HG03103 (cell line): ENCODE measurements at regions not wholly inside any gene's neighbourhood (a gene's known extent, or its start where the extent isn't known, plus 50 kb on each side); places are given as distances from the start of the nearest gene placed in this dataset.

Experiments used
- ATAC-seq: cut with Tn5 transposase; IDR thresholded peaks from one replicate; pipeline ENCODE4 v1.9.1; 2021; ENCODE audit warnings: low read depth; ENCODE audit not compliant: unreplicated experiment

GRCh38 chr6:119637768-119638167 is 288.2 kb upstream of the MAN1A1 start:
- ATAC-seq, result no peak

DNA sequence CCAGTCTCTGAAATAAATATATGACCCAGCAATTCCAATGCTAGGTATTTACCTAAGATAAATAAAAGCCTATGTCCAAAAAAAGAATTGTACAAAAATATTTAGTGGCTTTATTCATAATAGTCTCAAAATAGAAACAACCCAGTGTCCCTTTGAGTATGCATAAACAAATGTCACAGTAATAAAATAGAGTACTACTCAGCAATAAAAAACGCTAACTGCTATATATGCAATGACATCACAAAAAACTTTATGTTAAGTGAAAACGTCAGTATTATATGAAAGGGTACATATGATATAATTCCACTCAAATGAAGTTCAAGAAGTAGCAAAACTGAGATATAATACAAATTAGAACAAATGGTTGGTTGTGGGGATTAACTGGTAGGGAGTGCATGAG is 286.5 kb upstream of the MAN1A1 start:
- no peak for ATAC-seq

DNA sequence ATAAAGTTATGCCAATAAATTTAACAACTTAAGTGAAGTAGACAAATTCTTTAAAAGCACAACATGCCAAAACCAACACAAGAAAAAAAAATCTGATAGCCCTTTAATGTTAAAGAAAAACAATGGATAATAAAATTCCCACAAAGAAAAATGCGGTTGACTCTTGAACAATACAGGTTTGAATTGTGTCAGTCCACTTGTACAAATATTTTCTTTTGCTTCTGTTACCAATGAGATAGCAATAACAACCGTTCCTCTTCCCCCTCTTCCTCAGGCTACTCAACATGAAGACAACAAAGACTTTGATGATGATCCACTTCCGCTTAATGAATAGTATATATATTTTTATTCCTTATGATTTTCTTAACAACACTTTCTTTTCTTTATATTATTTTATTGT is 283.9 kb upstream of the MAN1A1 start:
- ATAC-seq, result no peak

DNA sequence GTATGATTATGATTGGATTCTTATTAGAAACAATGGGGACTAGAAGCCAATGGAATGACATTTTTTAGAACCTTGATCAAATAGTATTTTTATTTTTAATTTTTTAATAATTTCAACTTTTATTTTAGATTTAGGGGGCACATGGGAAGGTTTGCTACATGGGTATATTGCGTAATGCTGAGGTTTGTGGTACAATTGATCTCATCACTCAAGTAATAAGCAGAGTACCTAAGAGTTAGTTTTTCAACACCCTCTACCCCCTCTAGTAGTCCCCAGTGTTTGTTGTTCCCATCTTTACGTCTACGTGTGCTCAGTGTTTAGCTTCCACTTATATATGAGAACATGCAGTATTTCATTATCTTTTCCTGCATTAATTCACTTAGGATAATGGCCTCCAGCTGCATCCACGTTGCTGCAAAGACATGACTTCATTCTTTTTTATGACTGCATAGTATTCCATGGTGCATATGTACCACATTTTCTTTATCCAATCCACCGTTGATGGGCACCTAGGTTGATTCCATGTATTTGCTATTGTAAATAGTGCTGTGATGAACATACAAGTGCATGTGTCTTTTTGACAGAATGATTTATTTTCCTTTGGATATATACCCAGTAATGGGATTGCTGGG is 281.1 kb upstream of the MAN1A1 start:
- no peak for ATAC-seq

DNA sequence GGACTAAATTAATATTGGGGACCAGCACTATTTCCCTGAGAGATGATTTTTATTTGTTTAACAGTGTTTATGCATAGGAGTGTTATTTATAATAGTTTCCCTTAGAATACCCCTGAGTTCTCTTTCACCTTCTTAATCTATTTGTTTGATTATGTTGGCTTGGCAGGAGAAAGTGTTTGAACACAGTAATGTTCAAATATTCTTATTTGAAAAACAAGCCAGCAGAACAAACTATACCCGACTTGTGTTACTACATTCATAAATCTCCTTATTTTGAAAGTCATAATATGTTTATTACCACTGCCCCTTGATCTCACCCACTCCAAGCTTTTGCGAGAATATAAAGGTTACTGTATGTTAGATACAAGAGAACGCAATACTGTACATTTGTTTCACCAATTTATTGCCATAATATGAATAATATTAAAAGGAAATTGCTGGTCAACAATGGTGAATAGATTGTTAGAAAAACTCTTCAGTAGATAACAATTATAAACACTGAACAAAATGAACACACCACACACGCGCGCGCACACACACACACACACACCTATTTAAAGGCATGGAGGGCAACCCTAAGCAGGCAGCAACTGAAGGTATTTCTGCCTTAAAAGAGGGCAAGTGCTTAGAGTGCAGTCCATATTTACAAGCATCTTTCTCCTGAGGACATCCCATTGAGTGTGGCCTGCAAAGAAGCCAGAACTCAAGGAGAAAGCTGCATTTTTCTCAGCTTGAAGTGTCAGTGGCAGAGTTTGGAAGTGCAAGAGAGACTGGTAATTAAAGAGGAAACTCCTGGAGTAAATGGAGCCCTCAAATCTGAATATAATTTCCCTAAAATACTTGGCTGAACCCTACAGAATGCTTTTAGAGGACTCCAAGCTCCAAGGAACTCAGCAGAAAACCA is 279.4 kb upstream of the MAN1A1 start:
- ATAC-seq, result no peak

DNA sequence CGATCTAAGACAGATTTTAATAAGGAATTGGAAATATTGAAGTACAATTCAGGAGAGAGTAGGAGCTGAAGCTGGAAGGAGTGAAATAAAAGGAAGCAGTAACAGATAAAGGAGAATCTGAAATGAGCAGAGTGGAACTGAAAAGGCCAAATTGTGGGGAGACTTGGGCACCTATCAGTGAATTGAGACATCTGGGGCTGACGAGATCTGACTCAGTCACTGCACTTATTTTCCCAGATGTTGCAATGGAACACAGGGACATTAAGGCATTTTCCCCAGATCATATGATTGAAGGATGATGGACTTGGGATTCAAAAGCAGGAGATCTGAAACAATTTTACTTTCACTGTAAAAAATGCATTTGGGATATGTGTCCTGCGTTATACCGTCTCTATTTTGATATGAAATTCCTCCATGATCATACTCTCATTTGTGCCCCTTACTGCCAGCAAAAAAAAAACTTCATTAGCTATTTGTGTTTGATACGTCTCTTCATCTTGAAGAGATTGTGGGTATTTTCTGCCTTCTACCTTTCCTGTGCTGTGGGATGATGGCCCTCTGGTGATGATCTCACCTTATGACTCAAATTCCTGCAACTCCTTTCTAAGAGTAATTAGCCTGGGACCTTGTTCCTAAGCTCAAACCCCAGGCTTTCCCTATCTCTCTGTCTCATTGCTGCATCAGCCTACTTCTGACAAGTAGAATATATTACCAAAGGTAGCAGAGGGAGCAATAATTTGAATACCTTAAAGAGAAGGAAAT is 278.5 kb upstream of the MAN1A1 start:
- no peak for ATAC-seq

DNA sequence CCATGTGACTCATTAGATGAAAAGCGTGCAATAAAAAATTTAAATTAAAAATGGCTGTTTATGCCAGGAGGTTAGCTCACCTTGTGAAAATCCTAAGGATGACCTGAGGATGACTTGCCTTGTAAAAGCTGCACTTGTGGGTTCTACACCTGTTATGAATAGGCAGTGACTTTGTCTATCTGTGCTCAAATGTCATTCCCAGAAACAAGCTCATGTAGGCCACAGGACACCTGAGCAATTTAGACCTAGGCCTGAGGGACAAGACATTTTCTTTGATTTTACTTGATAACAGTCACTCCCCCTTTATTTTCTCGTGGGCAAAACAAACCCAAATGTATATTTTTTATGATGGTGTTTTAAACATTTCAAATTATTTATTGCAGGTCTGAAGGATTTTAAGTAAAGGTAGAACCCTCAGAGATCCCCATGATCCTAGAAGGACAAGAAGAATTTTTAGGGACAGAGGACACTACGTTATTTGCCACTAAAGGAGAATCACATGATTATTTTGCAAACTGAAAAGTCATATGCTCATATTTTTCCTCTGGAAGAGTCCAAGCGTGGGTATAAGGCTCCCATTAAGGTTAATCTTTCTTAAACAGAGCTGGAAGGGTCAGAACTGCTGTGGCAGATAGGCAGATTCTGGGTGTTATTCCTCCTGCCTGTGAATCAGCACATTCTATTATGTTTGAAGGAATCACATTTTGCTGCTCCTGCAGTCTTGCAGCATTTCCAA is 277.5 kb upstream of the MAN1A1 start:
- no peak for ATAC-seq

- no peak for ATAC-seq
Observed at GRCh38 chr6:119620846-119621555, 271.4 kb upstream of the MAN1A1 start.

- ATAC-seq, result no peak
Observed at GRCh38 chr6:119614138-119614537, 264.6 kb upstream of the MAN1A1 start.

DNA sequence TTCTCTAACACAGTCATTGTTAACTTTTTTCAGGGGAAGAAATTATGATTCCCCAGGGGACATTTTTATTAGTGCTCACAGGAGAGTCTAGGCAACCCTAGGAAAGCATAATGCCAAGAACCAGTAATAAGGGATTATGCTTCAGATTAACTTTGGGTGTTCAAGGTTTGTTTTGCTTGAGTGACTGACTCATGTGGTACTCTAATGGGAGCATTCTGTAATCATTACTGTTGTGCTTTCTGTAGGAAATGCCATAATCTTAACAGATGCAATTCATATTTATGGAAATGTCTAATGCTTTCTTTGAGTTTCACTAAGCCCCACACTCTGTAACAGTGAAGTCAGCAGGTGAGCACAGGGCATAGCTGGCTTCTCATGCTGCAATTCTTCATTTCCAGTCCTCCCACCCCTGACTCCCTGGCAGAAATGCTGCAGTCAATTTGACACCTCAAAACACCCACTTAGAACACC is 263.4 kb upstream of the MAN1A1 start:
- ATAC-seq, result no peak

- no peak for ATAC-seq
Observed at GRCh38 chr6:119612176-119612891, 262.8 kb upstream of the MAN1A1 start.

- no peak for ATAC-seq
Observed at GRCh38 chr6:119610754-119611153, 261.2 kb upstream of the MAN1A1 start.

GRCh38 chr6:119610265-119610664 is 260.7 kb upstream of the MAN1A1 start:
- ATAC-seq, result no peak

- no peak for ATAC-seq
Observed at GRCh38 chr6:119609865-119610264, 260.3 kb upstream of the MAN1A1 start.

- no peak for ATAC-seq
Observed at GRCh38 chr6:119608994-119609393, 259.4 kb upstream of the MAN1A1 start.

- ATAC-seq, result no peak
Observed at GRCh38 chr6:119604124-119604523, 254.6 kb upstream of the MAN1A1 start.

GRCh38 chr6:119603501-119603900 is 253.9 kb upstream of the MAN1A1 start:
- no peak for ATAC-seq

DNA sequence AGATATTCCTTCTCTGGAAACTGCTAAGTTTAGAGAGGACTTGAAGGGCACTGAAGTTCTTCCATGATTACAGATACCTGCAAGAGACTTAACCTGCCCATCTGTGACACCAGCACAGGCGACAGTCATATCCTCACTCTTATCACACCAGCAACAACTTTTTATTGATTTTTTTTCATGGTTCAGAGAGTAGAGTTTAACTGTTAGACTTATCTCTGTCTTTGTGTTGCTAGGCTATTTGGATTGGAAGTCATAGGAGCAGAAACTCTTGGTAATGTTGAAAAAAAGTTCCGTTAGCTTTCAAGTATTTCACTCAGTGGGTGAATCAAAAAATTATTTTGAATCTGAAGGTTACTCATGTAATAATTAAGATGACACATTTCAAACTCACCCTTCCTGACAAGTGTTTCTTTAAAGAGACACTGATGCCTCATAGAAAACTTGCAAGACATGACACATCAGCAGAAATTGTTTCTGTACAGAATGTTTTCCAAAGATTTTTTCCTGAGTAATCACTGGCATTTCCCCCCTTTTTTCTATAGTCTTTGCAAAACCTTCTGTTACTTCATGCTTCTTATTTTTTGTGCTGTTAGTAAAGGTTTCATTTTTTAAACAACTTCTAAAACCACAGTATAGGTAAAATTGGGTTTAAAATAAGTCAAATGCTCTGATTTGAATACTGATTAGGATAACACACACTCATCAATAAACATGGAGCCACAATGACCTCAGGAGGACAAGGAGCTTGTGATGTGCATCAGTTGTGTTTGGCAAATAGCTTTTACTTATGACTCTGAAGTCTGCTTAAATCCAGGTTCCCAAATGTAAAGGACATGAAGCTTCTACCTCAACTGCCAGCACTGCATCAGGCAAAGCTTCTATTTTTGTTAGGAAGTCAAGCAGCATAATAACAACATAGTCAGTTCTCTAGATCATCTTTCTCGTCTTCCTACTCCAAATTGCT is 252.9 kb upstream of the MAN1A1 start:
- no peak for ATAC-seq
